ENCODE measurements at regions not wholly inside any gene's neighbourhood (a gene's known extent, or its start where the extent isn't known, plus 50 kb on each side); places are given as distances from the start of the nearest gene placed in this dataset.

- Histone ChIP-seq H3K27me3 (ENCODE audit: control insufficient read depth, insufficient read depth, low read length) (no peaks in the 10 kb centered on the region), H3K4me3 (ENCODE audit: low read depth, low read length) (no peak overlapping the region), H3K36me3 (ENCODE audit: control insufficient read depth, insufficient read depth, low read length) (no peaks in the 10 kb centered on the region)
- DNase-seq (ENCODE audit: low read depth): no peak
- no peak for TF ChIP-seq CTCF (IDR thresholded peaks at IDR 0.05; ENCODE audit: insufficient read depth, low read length, poor library complexity, severe bottlenecking)
Measured at GRCh38 chr2:57725337-57725947, 321.2 kb upstream of the VRK2 start.

- Histone ChIP-seq H3K36me3 (ENCODE audit: control insufficient read depth, insufficient read depth, low read length) (no peaks in the 10 kb centered on the region), H3K4me3 (ENCODE audit: low read depth, low read length) (no peak overlapping the region)
Measured at GRCh38 chr2:57726294-57726693, 320.3 kb upstream of the VRK2 start.

GRCh38 chr2:57728691-57729090, 317.9 kb upstream of the VRK2 start:
- DNase-seq (ENCODE audit: low read depth): no peak
- H3K27me3 ChIP-seq (ENCODE audit: control insufficient read depth, insufficient read depth, low read length): no peaks in the 10 kb centered on the region
- no peaks in the 10 kb centered on the region for H3K36me3 ChIP-seq (ENCODE audit: control insufficient read depth, insufficient read depth, low read length)
- no peak overlapping the region for H3K4me3 ChIP-seq (ENCODE audit: low read depth, low read length)
- no peak for TF ChIP-seq CTCF (IDR thresholded peaks at IDR 0.05; ENCODE audit: insufficient read depth, low read length, poor library complexity, severe bottlenecking)

More at GRCh38 chr2:57726294-57726693, 320.3 kb upstream of the VRK2 start:
- TF ChIP-seq CTCF (IDR thresholded peaks at IDR 0.05; ENCODE audit: insufficient read depth, low read length, poor library complexity, severe bottlenecking): no peak
- no peaks in the 10 kb centered on the region for H3K27me3 ChIP-seq (ENCODE audit: control insufficient read depth, insufficient read depth, low read length)
- no peak for DNase-seq (ENCODE audit: low read depth)

GRCh38 chr2:57733956-57734355, 312.6 kb upstream of the VRK2 start:
- no peak for TF ChIP-seq CTCF (IDR thresholded peaks at IDR 0.05; ENCODE audit: insufficient read depth, low read length, poor library complexity, severe bottlenecking)
- Histone ChIP-seq H3K27me3 (ENCODE audit: control insufficient read depth, insufficient read depth, low read length) (no peaks in the 10 kb centered on the region), H3K4me3 (ENCODE audit: low read depth, low read length) (no peak overlapping the region), H3K36me3 (ENCODE audit: control insufficient read depth, insufficient read depth, low read length) (no peaks in the 10 kb centered on the region)
- no peak for DNase-seq (ENCODE audit: low read depth)

GRCh38 chr2:57740891-57741290, 305.7 kb upstream of the VRK2 start:
- TF ChIP-seq CTCF (IDR thresholded peaks at IDR 0.05; ENCODE audit: insufficient read depth, low read length, poor library complexity, severe bottlenecking): no peak
- H3K4me3 ChIP-seq (ENCODE audit: low read depth, low read length): no peak overlapping the region
- no peak for DNase-seq (ENCODE audit: low read depth)
- H3K36me3 ChIP-seq (ENCODE audit: control insufficient read depth, insufficient read depth, low read length): no peaks in the 10 kb centered on the region
- peaks cover 3% of the 10 kb centered on the region for H3K27me3 ChIP-seq (ENCODE audit: control insufficient read depth, insufficient read depth, low read length)

GRCh38 chr2:57753636-57754035, 293.0 kb upstream of the VRK2 start:
- Histone ChIP-seq H3K27me3 (ENCODE audit: control insufficient read depth, insufficient read depth, low read length) (no peaks in the 10 kb centered on the region), H3K36me3 (ENCODE audit: control insufficient read depth, insufficient read depth, low read length) (no peaks in the 10 kb centered on the region), H3K4me3 (ENCODE audit: low read depth, low read length) (no peak overlapping the region)
- no peak for DNase-seq (ENCODE audit: low read depth)
- TF ChIP-seq CTCF (IDR thresholded peaks at IDR 0.05; ENCODE audit: insufficient read depth, low read length, poor library complexity, severe bottlenecking): no peak
